Keratinocyte (primary cell): ENCODE measurements at regions not wholly inside any gene's neighbourhood (a gene's known extent, or its start where the extent isn't known, plus 50 kb on each side); places are given as distances from the start of the nearest gene placed in this dataset.
"Not testable (repeated sequence)": the region's sequence is repeated elsewhere in the genome, so short reads cannot be mapped to it uniquely, and the experiment has no call there.

Source experiments
- DNase-seq: peaks from one replicate; pipeline ENCODE4 v3.0.0-alpha.2; 2011; ENCODE audit warnings: low read depth, missing footprints, low spot score
- FAIRE-seq: peaks from 2 replicates; lab custom pipeline; 2011; peaks lifted over from hg19 to GRCh38; lab: Jason Lieb, UNC
- H2AFZ ChIP-seq: 2 replicates; pipeline ENCODE4 v1.6.0; 2012; ENCODE audit warnings: low read length, control low read depth, inconsistent platforms; ENCODE audit not compliant: control insufficient read depth
- H3K27ac ChIP-seq: 2 replicates; pipeline ENCODE4 v1.5.1; 2011; ENCODE audit warnings: low read length; ENCODE audit not compliant: control insufficient read depth, insufficient read depth
- H3K27me3 ChIP-seq: 3 replicates; pipeline ENCODE4 v1.6.0; 2011; ENCODE audit warnings: low read length; ENCODE audit not compliant: control insufficient read depth, insufficient read depth; ENCODE audit errors: extremely low read depth
- H3K36me3 ChIP-seq, 2 experiments: 2 replicates in 1 of 2; 3 replicates in 1 of 2; pipeline ENCODE4 v1.5.1; 2011; ENCODE audit warnings: low read length in 2 of 2, mild to moderate bottlenecking in 1 of 2; ENCODE audit not compliant: control insufficient read depth in 2 of 2, insufficient read depth in 2 of 2; ENCODE audit errors: extremely low read depth in 1 of 2
- H3K4me1 ChIP-seq: 3 replicates; pipeline ENCODE4 v1.5.1; 2011; ENCODE audit warnings: low read length; ENCODE audit not compliant: control insufficient read depth, insufficient read depth; ENCODE audit errors: extremely low read depth
- H3K4me2 ChIP-seq: 3 replicates; pipeline ENCODE4 v1.6.0; 2011; ENCODE audit warnings: low read depth, low read length; ENCODE audit not compliant: control insufficient read depth, insufficient read depth; ENCODE audit errors: extremely low read depth
- H3K4me3 ChIP-seq, 3 experiments: fragments of 200-600 bp in 1 of 3; sonication (generic) in 1 of 3; 2 replicates in 2 of 3; 3 replicates in 1 of 3; pipeline ENCODE4 v1.5.1; 2011 to 2016; ENCODE audit warnings: low read length in 3 of 3, mild to moderate bottlenecking in 3 of 3, control low read depth in 2 of 3, inconsistent platforms in 1 of 3, low read depth in 1 of 3, mixed read lengths in 1 of 3, mixed run types in 1 of 3, moderate library complexity in 1 of 3; ENCODE audit not compliant: control insufficient read depth in 2 of 3, insufficient read depth in 2 of 3; ENCODE audit errors: extremely low read depth in 1 of 3
- H3K79me2 ChIP-seq: 2 replicates; pipeline ENCODE4 v1.6.0; 2012; ENCODE audit warnings: low read length; ENCODE audit not compliant: control insufficient read depth, insufficient read depth
- H3K9ac ChIP-seq: 3 replicates; pipeline ENCODE4 v1.6.0; 2011; ENCODE audit warnings: low read length; ENCODE audit not compliant: control insufficient read depth, insufficient read depth; ENCODE audit errors: extremely low read depth
- H3K9me1 ChIP-seq: 3 replicates; pipeline ENCODE4 v1.6.0; 2011; ENCODE audit warnings: low read length; ENCODE audit not compliant: control insufficient read depth, insufficient read depth; ENCODE audit errors: extremely low read depth
- H3K9me3 ChIP-seq: 2 replicates; pipeline ENCODE4 v1.5.1; 2012; ENCODE audit warnings: low read depth, low read length; ENCODE audit not compliant: control insufficient read depth
- H4K20me1 ChIP-seq: 3 replicates; pipeline ENCODE4 v1.6.0; 2011; ENCODE audit warnings: low read length; ENCODE audit not compliant: control insufficient read depth, insufficient read depth; ENCODE audit errors: extremely low read depth
- CTCF ChIP-seq, 3 experiments: IDR thresholded peaks in 1 of 3; conservative IDR thresholded peaks in 1 of 3; optimal IDR thresholded peaks in 1 of 3; 2 replicates in 2 of 3; 3 replicates in 1 of 3; pipeline versions ENCODE3 to v1.5.1; 2011; ENCODE audit warnings: low read length in 3 of 3, mild to moderate bottlenecking in 3 of 3, moderate library complexity in 2 of 3, control low read depth in 1 of 3, inconsistent platforms in 1 of 3; ENCODE audit not compliant: insufficient read depth in 2 of 3; ENCODE audit errors: extremely low read depth in 1 of 3
- EZH2 ChIP-seq: IDR thresholded peaks from one replicate; pipeline ENCODE4 v1.6.1; 2012; ENCODE audit warnings: inconsistent platforms, mild to moderate bottlenecking, low read length, moderate library complexity
- dilution Hi-C: fragments of 300-500 bp; cut with MboI; formaldehyde crosslinking; loops from one replicate; pipeline ENCODE4 v1.7.0; 2020; ENCODE audit warnings: low sequenced_read_pairs; ENCODE audit not compliant: extremely low pct_ligation_motif_present

- no peak overlapping the region for H3K9ac ChIP-seq
- H3K36me3 ChIP-seq: no peaks in the 10 kb centered on the region
- FAIRE-seq (no peak), DNase-seq (no peak)
- H3K27me3 ChIP-seq: peaks cover 5% of the 10 kb centered on the region
- H3K4me1 ChIP-seq: no peaks in the 10 kb centered on the region
- H4K20me1 ChIP-seq: no peaks in the 10 kb centered on the region
- no peak overlapping the region for H3K4me2 ChIP-seq
- H3K27ac ChIP-seq: no peak overlapping the region
- no peak overlapping the region for H2AFZ ChIP-seq
- TF ChIP-seq EZH2 (no peak), CTCF (optimal IDR thresholded peaks at IDR 0.05 in 1 of 3, IDR thresholded peaks at IDR 0.05 in 1 of 3, conservative IDR thresholded peaks at IDR 0.05 in 1 of 3; ENCODE audit: extremely low read depth in 1 of 3, insufficient read depth in 2 of 3, low read length in 3 of 3) (no peak)
- no peaks in the 10 kb centered on the region for H3K9me3 ChIP-seq
- no peaks in the 10 kb centered on the region for H3K79me2 ChIP-seq
- H3K4me3 ChIP-seq: no peak overlapping the region
- dilution Hi-C loops: loop anchor here (25.0 kb wide), 1 partner anchor 279 kb away; no protein-coding TSS in a partner anchor
- no peaks in the 10 kb centered on the region for H3K9me1 ChIP-seq
Measured at GRCh38 chr3:69683082-69683806, 56.0 kb upstream of the MITF start.

- not testable (repeated sequence) for H3K36me3 ChIP-seq, FAIRE-seq
- dilution Hi-C loops: loop anchor here (25.0 kb wide), 1 partner anchor 285 kb away; no protein-coding TSS in a partner anchor
Measured at GRCh38 chr3:69677456-69677855, 61.8 kb upstream of the MITF start.

More at GRCh38 chr3:69677456-69677855, 61.8 kb upstream of the MITF start:
- DNase-seq, H3K27ac ChIP-seq, H3K9ac ChIP-seq, H2AFZ ChIP-seq, H3K9me1 ChIP-seq, H3K79me2 ChIP-seq, H3K4me1 ChIP-seq, H3K27me3 ChIP-seq, H3K4me2 ChIP-seq, H3K9me3 ChIP-seq, H3K4me3 ChIP-seq, H4K20me1 ChIP-seq: not testable (repeated sequence)
